Mesendoderm (in vitro differentiated cells): ENCODE measurements at regions not wholly inside any gene's neighbourhood (a gene's known extent, or its start where the extent isn't known, plus 50 kb on each side); places are given as distances from the start of the nearest gene placed in this dataset.

Experiments used
- DNase-seq: peaks from one replicate; pipeline ENCODE4 v3.0.0; 2013
- H2AK5ac ChIP-seq: 2 replicates; pipeline ENCODE4 v1.6.1; 2013; ENCODE audit warnings: low read length, inconsistent platforms
- H2BK120ac ChIP-seq: 2 replicates; pipeline ENCODE4 v1.6.1; 2013; ENCODE audit warnings: low read depth, mild to moderate bottlenecking, low read length, moderate library complexity, mixed read lengths
- H2BK15ac ChIP-seq: replicated peaks from 2 replicates; pipeline ENCODE4 v1.6.1; 2013; ENCODE audit warnings: low read depth, mild to moderate bottlenecking, moderate library complexity
- H2BK5ac ChIP-seq: 2 replicates; pipeline ENCODE4 v1.6.1; 2013; ENCODE audit warnings: low read length, inconsistent platforms
- H3K18ac ChIP-seq: 2 replicates; pipeline ENCODE4 v1.6.1; 2013; ENCODE audit warnings: mild to moderate bottlenecking, low read length, mixed read lengths
- H3K23ac ChIP-seq: one replicate; pipeline ENCODE4 v1.6.1; 2013; ENCODE audit warnings: low read length
- H3K27ac ChIP-seq: 2 replicates; pipeline ENCODE4 v1.5.1; 2013; ENCODE audit warnings: low read depth, mild to moderate bottlenecking, inconsistent platforms, low read length, moderate library complexity
- H3K27me3 ChIP-seq: 2 replicates; pipeline ENCODE4 v1.6.1; 2013; ENCODE audit warnings: low read length, control low read depth, mild to moderate bottlenecking, inconsistent platforms; ENCODE audit not compliant: insufficient read depth, poor library complexity
- H3K36me3 ChIP-seq: 2 replicates; pipeline ENCODE4 v1.6.1; 2013; ENCODE audit warnings: low read length, inconsistent platforms; ENCODE audit not compliant: control insufficient read depth, insufficient read depth
- H3K4ac ChIP-seq: one replicate; pipeline ENCODE4 v1.6.1; 2013; ENCODE audit warnings: low read depth, mild to moderate bottlenecking, low read length, moderate library complexity
- H3K4me1 ChIP-seq: 2 replicates; pipeline ENCODE4 v1.6.1; 2013; ENCODE audit warnings: low read depth, low read length, inconsistent platforms; ENCODE audit not compliant: control insufficient read depth
- H3K4me2 ChIP-seq: 2 replicates; pipeline ENCODE4 v1.6.1; 2013; ENCODE audit warnings: low read length
- H3K4me3 ChIP-seq: 2 replicates; pipeline ENCODE4 v1.5.1; 2013; ENCODE audit warnings: mild to moderate bottlenecking, low read length
- H3K56ac ChIP-seq: one replicate; pipeline ENCODE4 v1.6.1; 2013; ENCODE audit warnings: low read length
- H3K79me1 ChIP-seq: 2 replicates; pipeline ENCODE4 v1.6.1; 2013; ENCODE audit warnings: low read length, inconsistent platforms
- H3K79me2 ChIP-seq: 2 replicates; pipeline ENCODE4 v1.6.1; 2013; ENCODE audit warnings: mild to moderate bottlenecking, low read length; ENCODE audit not compliant: control insufficient read depth, insufficient read depth
- H3K9ac ChIP-seq: 2 replicates; pipeline ENCODE4 v1.6.1; 2013; ENCODE audit warnings: low read length, inconsistent platforms
- H4K5ac ChIP-seq: one replicate; pipeline ENCODE4 v1.6.1; 2013; ENCODE audit warnings: low read length
- H4K8ac ChIP-seq: one replicate; pipeline ENCODE4 v1.6.1; 2013; ENCODE audit warnings: low read depth, mild to moderate bottlenecking, control low read depth, low read length, moderate library complexity
- WGBS: extraction: QIAGEN DNeasy Blood & Tissue Kit; methylation state at CpG from one replicate; pipeline ENCODE4 v1.1.7; 2013; ENCODE audit warnings: low lambda C conversion rate, missing lambda C conversion rate; ENCODE audit not compliant: insufficient coverage; ENCODE audit errors: extremely low coverage; 5-methylcytosine and 5-hydroxymethylcytosine counted together

DNA sequence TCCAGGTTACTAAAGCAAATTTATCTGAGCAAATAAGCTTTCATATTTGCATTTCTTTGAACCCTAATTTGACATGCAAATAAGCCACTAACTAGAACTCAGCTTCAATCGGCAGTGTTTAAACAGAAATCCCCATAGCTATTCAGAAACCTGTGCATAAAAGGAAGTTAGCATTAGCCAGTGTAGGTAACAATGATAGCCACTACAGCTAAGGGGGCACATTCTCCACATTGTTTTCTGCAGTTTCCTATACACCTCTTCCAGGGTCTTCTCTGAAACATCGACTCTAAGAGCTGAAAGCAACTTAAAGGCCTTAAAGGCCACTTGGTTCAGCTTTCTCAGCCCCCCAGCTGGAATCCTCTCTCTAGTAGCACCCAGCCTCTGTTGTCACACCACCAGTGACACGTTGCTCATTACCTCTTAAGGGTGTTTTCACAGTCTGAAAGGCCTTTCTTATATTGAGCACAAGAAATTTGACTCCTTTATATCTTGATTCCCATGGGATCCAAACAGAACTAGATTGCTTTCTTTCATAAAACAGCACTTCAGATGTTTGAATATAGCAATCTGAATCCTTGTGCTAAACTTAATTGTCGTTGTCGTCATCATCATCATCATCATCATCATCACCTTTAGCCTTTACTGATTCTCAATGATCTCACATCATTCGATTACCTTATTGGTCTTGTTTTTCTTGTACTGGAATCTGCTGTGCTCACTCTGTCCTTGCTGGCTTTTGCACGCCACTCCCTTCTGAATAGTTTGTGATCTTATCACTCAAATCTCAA is 93.9 kb upstream of the DAB1 start:
- peak; percentile 54 for DNase-seq
- no peaks in the 10 kb centered on the region for H3K79me1 ChIP-seq
- no peak overlapping the region for H3K9ac ChIP-seq
- peaks cover 8% of the 10 kb centered on the region for H3K4me1 ChIP-seq
- H3K27me3 ChIP-seq, result no peaks in the 10 kb centered on the region
- no peak overlapping the region for H3K4ac ChIP-seq
- no peak overlapping the region for H3K4me2 ChIP-seq
- H2BK15ac ChIP-seq, result no peak overlapping the region
- H3K23ac ChIP-seq, result no peak overlapping the region
- no peak overlapping the region for H4K5ac ChIP-seq
- H2BK5ac ChIP-seq, result no peak overlapping the region
- no CpG with 5 or more reads among the region's 7 CpGs for WGBS
- H3K56ac ChIP-seq, result peak overlapping the region; percentile 28
- H3K4me3 ChIP-seq, result no peak overlapping the region
- no peak overlapping the region for H4K8ac ChIP-seq
- H2BK120ac ChIP-seq, result no peak overlapping the region
- H3K79me2 ChIP-seq, result no peaks in the 10 kb centered on the region
- H3K27ac ChIP-seq, result no peak overlapping the region
- H3K36me3 ChIP-seq, result no peaks in the 10 kb centered on the region
- H2AK5ac ChIP-seq, result no peak overlapping the region
- peak overlapping the region; percentile 64 for H3K18ac ChIP-seq

DNA sequence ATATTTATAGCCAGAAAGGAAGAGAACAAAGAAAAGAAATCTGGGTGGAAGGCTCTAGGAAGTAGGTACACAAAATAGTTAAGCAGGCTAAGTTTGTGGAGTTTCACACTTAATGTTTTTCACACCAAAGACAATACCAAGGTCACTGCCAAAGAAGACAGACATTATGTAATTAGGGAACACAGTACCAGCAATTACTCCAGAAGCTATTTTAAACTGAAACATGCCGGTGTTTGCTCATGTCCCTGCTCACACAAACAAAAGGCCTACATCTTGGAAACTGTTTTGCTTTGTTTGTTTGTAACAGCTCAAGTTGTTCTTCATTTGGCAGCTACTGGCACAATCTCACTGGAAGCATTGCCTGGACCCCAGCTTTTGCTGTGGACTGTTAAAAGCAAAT is 88.5 kb upstream of the DAB1 start:
- Histone ChIP-seq H3K36me3 (no peaks in the 10 kb centered on the region), H3K18ac (no peak overlapping the region), H2AK5ac (no peak overlapping the region), H3K9ac (no peak overlapping the region), H3K27me3 (no peaks in the 10 kb centered on the region), H3K4me3 (no peak overlapping the region), H3K56ac (no peak overlapping the region), H3K79me1 (no peaks in the 10 kb centered on the region), H3K79me2 (no peaks in the 10 kb centered on the region), H3K4me2 (no peak overlapping the region), H3K27ac (no peak overlapping the region), H3K23ac (no peak overlapping the region), H4K8ac (no peak overlapping the region), H3K4ac (no peak overlapping the region), H2BK120ac (no peak overlapping the region), H2BK15ac (no peak overlapping the region), H3K4me1 (no peaks in the 10 kb centered on the region), H4K5ac (no peak overlapping the region), H2BK5ac (no peak overlapping the region)
- no peak for DNase-seq
- WGBS, result no CpG with 5 or more reads among the region's 1 CpG

DNA sequence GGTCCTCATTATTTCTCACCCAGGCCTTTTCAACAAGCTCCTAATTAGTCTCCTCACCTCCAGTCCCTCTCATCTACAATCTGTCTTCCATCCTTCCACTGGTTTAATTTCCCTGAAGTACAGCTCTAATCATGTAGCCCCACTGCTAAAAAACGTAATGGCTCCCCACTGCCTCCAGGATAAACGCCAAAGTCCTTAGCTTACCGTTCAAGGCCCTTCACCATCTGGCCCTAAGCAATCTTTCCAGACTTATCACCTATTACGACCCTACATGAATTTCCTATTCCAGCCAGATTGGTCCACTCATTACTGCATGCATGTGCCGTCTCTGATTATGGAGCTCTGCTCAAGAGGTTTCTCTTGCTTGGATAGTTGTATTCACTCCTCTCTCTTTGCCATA is 83.1 kb upstream of the DAB1 start:
- no peak overlapping the region for H3K4me2 ChIP-seq
- no peaks in the 10 kb centered on the region for H3K27me3 ChIP-seq
- no peaks in the 10 kb centered on the region for H3K4me1 ChIP-seq
- H2AK5ac ChIP-seq, result no peak overlapping the region
- no peak overlapping the region for H3K56ac ChIP-seq
- H3K23ac ChIP-seq, result no peak overlapping the region
- H4K5ac ChIP-seq, result no peak overlapping the region
- H3K79me2 ChIP-seq, result no peaks in the 10 kb centered on the region
- H3K4me3 ChIP-seq, result no peak overlapping the region
- no peaks in the 10 kb centered on the region for H3K36me3 ChIP-seq
- no peak overlapping the region for H4K8ac ChIP-seq
- no peaks in the 10 kb centered on the region for H3K79me1 ChIP-seq
- H3K4ac ChIP-seq, result no peak overlapping the region
- no peak overlapping the region for H3K27ac ChIP-seq
- no peak overlapping the region for H2BK15ac ChIP-seq
- no peak overlapping the region for H3K18ac ChIP-seq
- no CpG with 5 or more reads among the region's 5 CpGs for WGBS
- DNase-seq, result no peak
- no peak overlapping the region for H3K9ac ChIP-seq
- H2BK120ac ChIP-seq, result no peak overlapping the region
- H2BK5ac ChIP-seq, result no peak overlapping the region

DNA sequence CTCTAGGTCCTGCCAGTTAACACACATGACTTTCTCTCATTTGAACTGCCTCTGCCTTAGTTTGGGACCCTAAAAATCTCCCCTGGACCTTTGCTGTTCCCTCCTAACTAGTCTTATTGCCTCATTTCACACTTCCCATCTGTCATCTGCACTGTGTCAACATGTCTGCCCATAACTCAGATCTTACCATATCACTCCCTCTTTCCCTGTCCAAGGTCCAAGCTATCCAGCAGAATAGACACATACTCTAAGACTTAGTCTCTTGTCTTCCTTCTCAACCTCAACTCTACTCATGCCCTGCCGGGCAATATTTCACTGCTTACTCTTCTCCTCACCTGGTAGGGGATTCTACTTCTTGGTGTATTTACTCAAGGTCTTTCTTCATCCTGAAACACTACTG is 79.5 kb upstream of the DAB1 start:
- Histone ChIP-seq H3K27me3 (no peaks in the 10 kb centered on the region), H2BK120ac (no peak overlapping the region), H3K79me1 (no peaks in the 10 kb centered on the region), H3K4me3 (no peak overlapping the region), H2BK5ac (no peak overlapping the region), H2BK15ac (no peak overlapping the region), H3K9ac (no peak overlapping the region), H3K4ac (no peak overlapping the region), H3K79me2 (no peaks in the 10 kb centered on the region), H3K4me2 (no peak overlapping the region), H3K36me3 (no peaks in the 10 kb centered on the region), H2AK5ac (no peak overlapping the region), H3K23ac (no peak overlapping the region), H4K8ac (no peak overlapping the region), H3K56ac (no peak overlapping the region), H3K4me1 (no peaks in the 10 kb centered on the region), H4K5ac (no peak overlapping the region), H3K27ac (no peak overlapping the region), H3K18ac (no peak overlapping the region)
- no CpG with 5 or more reads among the region's 1 CpG for WGBS
- no peak for DNase-seq

DNA sequence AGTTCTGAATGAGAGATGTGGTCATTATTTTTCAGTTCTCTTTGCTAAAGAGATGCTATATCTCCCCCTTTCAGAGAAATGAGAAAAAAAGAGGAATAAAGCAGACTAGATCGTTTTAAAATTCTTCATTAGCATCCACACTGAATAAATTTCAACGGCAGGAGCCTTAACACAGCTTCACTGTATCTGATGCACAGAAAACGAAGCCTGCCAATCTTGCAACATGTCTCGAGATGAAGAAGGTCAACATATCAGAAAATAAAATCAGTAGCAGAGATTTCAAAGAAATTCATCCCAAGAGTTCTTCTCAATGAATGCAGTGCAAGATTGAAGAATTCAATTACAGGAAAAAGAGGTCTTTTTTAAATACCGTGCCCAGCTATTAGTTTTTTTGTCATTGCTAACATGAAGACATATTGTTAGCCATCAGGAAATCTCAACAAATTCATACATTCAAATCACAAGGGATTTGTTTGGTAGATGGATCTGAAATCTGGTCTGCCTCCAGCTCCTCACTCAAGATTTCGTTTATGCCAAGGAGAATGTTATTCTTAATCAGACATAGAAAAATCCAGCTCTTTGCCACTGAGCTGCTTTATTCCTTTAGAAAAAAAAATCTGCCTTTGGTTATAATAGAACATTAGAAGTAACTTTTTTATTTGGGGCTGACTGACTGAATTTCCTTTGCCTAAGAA is 76.4 kb upstream of the DAB1 start:
- Histone ChIP-seq H3K18ac (no peak overlapping the region), H3K4ac (no peak overlapping the region), H3K56ac (no peak overlapping the region), H3K4me2 (no peak overlapping the region), H4K8ac (no peak overlapping the region), H4K5ac (no peak overlapping the region), H3K4me3 (no peak overlapping the region), H3K9ac (no peak overlapping the region), H3K79me2 (no peaks in the 10 kb centered on the region), H2BK15ac (no peak overlapping the region), H3K27ac (no peak overlapping the region), H3K36me3 (no peaks in the 10 kb centered on the region), H3K23ac (no peak overlapping the region), H2BK120ac (no peak overlapping the region), H3K4me1 (no peaks in the 10 kb centered on the region), H3K79me1 (no peaks in the 10 kb centered on the region), H3K27me3 (no peaks in the 10 kb centered on the region), H2BK5ac (no peak overlapping the region), H2AK5ac (no peak overlapping the region)
- no CpG with 5 or more reads among the region's 6 CpGs for WGBS
- no peak for DNase-seq
